DND-41 (cell line): ENCODE measurements at regions not wholly inside any gene's neighbourhood (a gene's known extent, or its start where the extent isn't known, plus 50 kb on each side); places are given as distances from the start of the nearest gene placed in this dataset.

ENCODE experiments used
- ATAC-seq: fragments of 200-7000 bp; cut with Tn5 transposase; 3 replicates; pipeline ENCODE4 v1.9.1; 2021; ENCODE audit warnings: low read depth; ENCODE audit not compliant: insufficient read depth
- DNase-seq: peaks from one replicate; pipeline ENCODE4 v3.0.0-alpha.2; 2020
- H2AFZ ChIP-seq: 2 replicates; pipeline ENCODE4 v1.6.0; 2012; ENCODE audit warnings: low read depth, low read length
- H3K27ac ChIP-seq: 2 replicates; pipeline ENCODE4 v1.5.1; 2012; ENCODE audit warnings: low read length, inconsistent platforms
- H3K27me3 ChIP-seq: fragments of 200-600 bp; sonication (generic); 2 replicates; pipeline ENCODE4 v1.6.0; 2012; ENCODE audit warnings: low read length, mild to moderate bottlenecking, inconsistent platforms; ENCODE audit not compliant: insufficient read depth, poor library complexity
- H3K36me3 ChIP-seq: 2 replicates; pipeline ENCODE4 v1.5.1; 2012; ENCODE audit warnings: low read length, inconsistent platforms; ENCODE audit not compliant: insufficient read depth
- H3K4me1 ChIP-seq: 2 replicates; pipeline ENCODE4 v1.5.1; 2012; ENCODE audit warnings: mild to moderate bottlenecking, low read length; ENCODE audit not compliant: insufficient read depth
- H3K4me2 ChIP-seq: 2 replicates; pipeline ENCODE4 v1.6.0; 2012; ENCODE audit warnings: mild to moderate bottlenecking, moderate library complexity, low read length, inconsistent platforms; ENCODE audit not compliant: insufficient read depth
- H3K4me3 ChIP-seq, 2 experiments: fragments of 200-600 bp in 1 of 2; shearing (Covaris generic) in 1 of 2; 2 replicates each; pipeline ENCODE4 v1.5.1; 2012 to 2016; ENCODE audit warnings: inconsistent platforms in 2 of 2, low read length in 2 of 2, mild to moderate bottlenecking in 2 of 2, low read depth in 1 of 2, moderate library complexity in 1 of 2
- H3K79me2 ChIP-seq: 2 replicates; pipeline ENCODE4 v1.6.0; 2012; ENCODE audit warnings: low read length, inconsistent platforms; ENCODE audit not compliant: insufficient read depth
- H3K9ac ChIP-seq: 2 replicates; pipeline ENCODE4 v1.6.0; 2012; ENCODE audit warnings: low read depth, mild to moderate bottlenecking, inconsistent platforms, low read length, moderate library complexity
- H3K9me3 ChIP-seq: 2 replicates; pipeline ENCODE4 v1.5.1; 2012; ENCODE audit warnings: low read length, moderate library complexity, mild to moderate bottlenecking, inconsistent platforms; ENCODE audit not compliant: insufficient read depth, severe bottlenecking
- H4K20me1 ChIP-seq: 2 replicates; pipeline ENCODE4 v1.6.0; 2012; ENCODE audit warnings: low read length; ENCODE audit not compliant: insufficient read depth
- EZH2 ChIP-seq: IDR thresholded peaks from 3 replicates; pipeline ENCODE4 v1.6.1; 2012; ENCODE audit warnings: borderline replicate concordance, low read depth, mild to moderate bottlenecking, moderate library complexity, low read length, inconsistent platforms; ENCODE audit not compliant: severe bottlenecking
- TF ChIP-seq, protein P1 (sequence below): IDR thresholded peaks from 2 replicates; pipeline ENCODE4 v1.5.1; 2012; ENCODE audit warnings: borderline replicate concordance, low read length, moderate library complexity, mild to moderate bottlenecking; ENCODE audit not compliant: poor library complexity, severe bottlenecking; ENCODE audit errors: extremely low read depth

DNA sequence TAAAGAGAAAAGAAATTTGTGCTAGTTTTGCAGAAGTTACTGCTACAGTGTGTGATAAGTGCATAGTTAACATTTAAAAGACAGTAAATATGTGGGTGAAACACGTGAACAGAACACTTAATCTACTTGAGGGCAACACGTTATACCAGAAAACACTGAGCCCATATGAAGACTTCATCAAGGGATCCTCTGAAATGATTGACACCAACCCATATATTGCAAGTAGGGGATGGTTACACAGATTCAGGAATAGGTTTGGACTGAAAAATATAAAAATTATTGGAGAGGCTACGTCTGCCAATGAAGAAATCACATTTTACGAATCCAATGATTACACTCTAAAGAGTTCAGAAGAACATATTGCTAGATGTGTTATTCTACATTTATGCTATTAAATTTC is 185.6 kb downstream of the GPX5 start:
- no peak overlapping the region for H3K4me2 ChIP-seq
- no peaks in the 10 kb centered on the region for H3K4me1 ChIP-seq
- H3K9ac ChIP-seq = no peak overlapping the region
- H3K79me2 ChIP-seq = no peaks in the 10 kb centered on the region
- TF ChIP-seq, protein P1, sequence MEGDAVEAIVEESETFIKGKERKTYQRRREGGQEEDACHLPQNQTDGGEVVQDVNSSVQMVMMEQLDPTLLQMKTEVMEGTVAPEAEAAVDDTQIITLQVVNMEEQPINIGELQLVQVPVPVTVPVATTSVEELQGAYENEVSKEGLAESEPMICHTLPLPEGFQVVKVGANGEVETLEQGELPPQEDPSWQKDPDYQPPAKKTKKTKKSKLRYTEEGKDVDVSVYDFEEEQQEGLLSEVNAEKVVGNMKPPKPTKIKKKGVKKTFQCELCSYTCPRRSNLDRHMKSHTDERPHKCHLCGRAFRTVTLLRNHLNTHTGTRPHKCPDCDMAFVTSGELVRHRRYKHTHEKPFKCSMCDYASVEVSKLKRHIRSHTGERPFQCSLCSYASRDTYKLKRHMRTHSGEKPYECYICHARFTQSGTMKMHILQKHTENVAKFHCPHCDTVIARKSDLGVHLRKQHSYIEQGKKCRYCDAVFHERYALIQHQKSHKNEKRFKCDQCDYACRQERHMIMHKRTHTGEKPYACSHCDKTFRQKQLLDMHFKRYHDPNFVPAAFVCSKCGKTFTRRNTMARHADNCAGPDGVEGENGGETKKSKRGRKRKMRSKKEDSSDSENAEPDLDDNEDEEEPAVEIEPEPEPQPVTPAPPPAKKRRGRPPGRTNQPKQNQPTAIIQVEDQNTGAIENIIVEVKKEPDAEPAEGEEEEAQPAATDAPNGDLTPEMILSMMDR = no peak
- TF ChIP-seq EZH2 = no peak
- H3K4me3 ChIP-seq = no peak overlapping the region
- no peak for DNase-seq
- ATAC-seq = no peak
- H3K9me3 ChIP-seq = peaks cover 3% of the 10 kb centered on the region
- H4K20me1 ChIP-seq = no peaks in the 10 kb centered on the region
- H3K36me3 ChIP-seq = no peaks in the 10 kb centered on the region
- H2AFZ ChIP-seq = no peak overlapping the region
- no peak overlapping the region for H3K27ac ChIP-seq
- no peaks in the 10 kb centered on the region for H3K27me3 ChIP-seq

DNA sequence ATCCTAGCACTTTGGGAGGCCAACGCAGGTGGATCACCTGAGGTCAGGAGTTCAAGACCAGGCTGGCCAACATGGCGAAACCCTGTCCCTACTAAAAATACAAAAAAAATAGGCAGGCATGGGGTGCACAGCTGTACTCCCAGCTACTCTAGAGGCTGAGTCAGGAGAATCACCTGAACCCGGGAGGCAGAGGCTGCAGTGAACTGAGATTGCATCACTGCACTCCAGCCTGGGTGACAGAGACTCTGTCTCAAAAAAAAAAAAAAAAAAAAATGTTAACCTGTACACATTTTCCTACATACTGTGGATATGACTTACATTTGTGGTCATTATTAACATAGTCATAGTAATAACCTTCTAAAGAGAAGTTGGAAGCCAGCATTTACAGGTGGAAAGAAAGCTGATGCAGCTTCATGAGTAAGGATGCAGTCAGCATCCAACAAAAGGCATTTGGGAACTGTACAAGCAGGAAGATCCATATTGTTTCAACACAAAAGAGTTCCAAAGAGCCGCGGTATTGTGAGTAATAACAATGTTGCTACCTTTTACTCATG is 186.2 kb downstream of the GPX5 start:
- Histone ChIP-seq H3K36me3 (no peaks in the 10 kb centered on the region), H3K27me3 (no peaks in the 10 kb centered on the region), H3K27ac (no peak overlapping the region), H3K9ac (no peak overlapping the region), H3K79me2 (no peaks in the 10 kb centered on the region), H3K4me2 (no peak overlapping the region), H3K9me3 (peaks cover 3% of the 10 kb centered on the region), H3K4me3 (no peak overlapping the region), H3K4me1 (no peaks in the 10 kb centered on the region), H2AFZ (no peak overlapping the region), H4K20me1 (no peaks in the 10 kb centered on the region)
- TF ChIP-seq, protein P1 = no peak
- TF ChIP-seq EZH2 = no peak
- ATAC-seq (no peak), DNase-seq (no peak)

DNA sequence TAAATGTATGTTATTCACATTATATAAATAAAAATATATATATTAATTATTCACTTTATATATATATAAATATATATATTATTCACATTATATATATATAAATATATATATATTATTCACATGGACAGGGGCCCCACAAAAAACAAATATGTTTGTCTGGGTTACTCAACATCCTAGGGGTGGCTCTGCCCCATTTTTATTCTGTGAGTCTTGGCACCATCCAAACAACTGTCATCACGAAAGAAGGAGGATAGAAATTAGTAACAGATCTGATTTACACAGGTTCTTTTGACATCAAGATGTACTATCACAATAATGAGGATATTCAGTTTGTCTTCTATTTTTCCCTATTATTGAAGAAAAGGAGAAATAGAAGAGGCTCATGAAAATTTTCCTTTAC is 187.3 kb downstream of the GPX5 start:
- H2AFZ ChIP-seq = no peak overlapping the region
- no peaks in the 10 kb centered on the region for H3K36me3 ChIP-seq
- no peak overlapping the region for H3K4me2 ChIP-seq
- no peaks in the 10 kb centered on the region for H3K27me3 ChIP-seq
- H3K9ac ChIP-seq = no peak overlapping the region
- no peak for ATAC-seq
- no peaks in the 10 kb centered on the region for H3K79me2 ChIP-seq
- TF ChIP-seq, protein P1 = no peak
- TF ChIP-seq EZH2 = no peak
- no peak overlapping the region for H3K27ac ChIP-seq
- H4K20me1 ChIP-seq = no peaks in the 10 kb centered on the region
- DNase-seq = no peak
- H3K4me1 ChIP-seq = no peaks in the 10 kb centered on the region
- peaks cover under 1% of the 10 kb centered on the region for H3K9me3 ChIP-seq
- no peak overlapping the region for H3K4me3 ChIP-seq
